22Rv1 (cell line): ENCODE measurements at regions not wholly inside any gene's neighbourhood (a gene's known extent, or its start where the extent isn't known, plus 50 kb on each side); places are given as distances from the start of the nearest gene placed in this dataset.

Experiments used
- ZFX ChIP-seq: fragments of 450-650 bp; IDR thresholded peaks from 2 replicates; pipeline ENCODE4 v1.6.1; 2017; ENCODE audit warnings: antibody characterized with exemption, borderline replicate concordance
- TF ChIP-seq, protein P1 (sequence below): fragments of 450-650 bp; IDR thresholded peaks from 2 replicates; pipeline ENCODE4 v1.5.1; 2017; ENCODE audit warnings: mild to moderate bottlenecking

DNA sequence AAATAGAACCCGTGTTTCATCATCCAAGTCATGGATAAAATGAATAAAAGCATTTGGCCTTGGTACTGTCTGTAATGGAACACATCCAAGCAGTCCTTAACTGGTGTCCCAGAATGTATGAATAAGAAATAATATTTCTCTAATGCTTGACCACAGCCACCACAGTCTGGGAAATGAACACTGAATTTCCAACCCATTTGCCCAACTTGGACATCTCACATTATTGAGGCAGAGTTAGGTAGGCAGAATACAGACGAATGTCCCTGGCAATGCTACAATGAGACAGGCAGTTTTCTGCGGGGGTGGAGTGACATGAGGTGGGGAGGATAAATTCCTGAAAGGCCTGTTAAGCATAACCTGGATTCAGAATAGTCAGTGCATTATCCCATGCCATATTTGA is 245.7 kb downstream of the ZIC1 start:
- TF ChIP-seq, protein P1, sequence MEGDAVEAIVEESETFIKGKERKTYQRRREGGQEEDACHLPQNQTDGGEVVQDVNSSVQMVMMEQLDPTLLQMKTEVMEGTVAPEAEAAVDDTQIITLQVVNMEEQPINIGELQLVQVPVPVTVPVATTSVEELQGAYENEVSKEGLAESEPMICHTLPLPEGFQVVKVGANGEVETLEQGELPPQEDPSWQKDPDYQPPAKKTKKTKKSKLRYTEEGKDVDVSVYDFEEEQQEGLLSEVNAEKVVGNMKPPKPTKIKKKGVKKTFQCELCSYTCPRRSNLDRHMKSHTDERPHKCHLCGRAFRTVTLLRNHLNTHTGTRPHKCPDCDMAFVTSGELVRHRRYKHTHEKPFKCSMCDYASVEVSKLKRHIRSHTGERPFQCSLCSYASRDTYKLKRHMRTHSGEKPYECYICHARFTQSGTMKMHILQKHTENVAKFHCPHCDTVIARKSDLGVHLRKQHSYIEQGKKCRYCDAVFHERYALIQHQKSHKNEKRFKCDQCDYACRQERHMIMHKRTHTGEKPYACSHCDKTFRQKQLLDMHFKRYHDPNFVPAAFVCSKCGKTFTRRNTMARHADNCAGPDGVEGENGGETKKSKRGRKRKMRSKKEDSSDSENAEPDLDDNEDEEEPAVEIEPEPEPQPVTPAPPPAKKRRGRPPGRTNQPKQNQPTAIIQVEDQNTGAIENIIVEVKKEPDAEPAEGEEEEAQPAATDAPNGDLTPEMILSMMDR = no peak
- TF ChIP-seq ZFX = no peak
